HG03064 (cell line): ENCODE measurements at regions not wholly inside any gene's neighbourhood (a gene's known extent, or its start where the extent isn't known, plus 50 kb on each side); places are given as distances from the start of the nearest gene placed in this dataset.
"Not testable (repeated sequence)": the region's sequence is repeated elsewhere in the genome, so short reads cannot be mapped to it uniquely, and the experiment has no call there.

Source experiments
- ATAC-seq: cut with Tn5 transposase; IDR thresholded peaks from one replicate; pipeline ENCODE4 v1.9.1; 2021; ENCODE audit warnings: low read depth; ENCODE audit not compliant: unreplicated experiment

DNA sequence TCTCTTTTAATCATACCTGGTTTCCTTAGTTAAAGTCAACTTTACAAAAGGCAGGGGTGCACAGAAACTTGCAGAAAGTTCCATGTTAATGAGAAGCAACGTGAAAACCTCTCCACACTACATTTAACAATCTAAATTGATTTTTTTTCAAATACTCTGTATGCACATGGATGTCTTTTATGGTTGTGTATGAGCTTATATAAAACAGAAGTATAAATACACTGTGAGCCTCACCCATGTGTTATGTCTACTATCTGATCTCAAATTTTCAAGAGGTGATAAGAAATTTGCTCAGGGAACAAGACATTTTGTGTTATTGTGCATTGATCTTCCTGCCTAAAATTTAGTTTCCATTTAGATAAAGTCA, 617.6 kb downstream of the ADCYAP1 start:
- ATAC-seq = no peak

DNA sequence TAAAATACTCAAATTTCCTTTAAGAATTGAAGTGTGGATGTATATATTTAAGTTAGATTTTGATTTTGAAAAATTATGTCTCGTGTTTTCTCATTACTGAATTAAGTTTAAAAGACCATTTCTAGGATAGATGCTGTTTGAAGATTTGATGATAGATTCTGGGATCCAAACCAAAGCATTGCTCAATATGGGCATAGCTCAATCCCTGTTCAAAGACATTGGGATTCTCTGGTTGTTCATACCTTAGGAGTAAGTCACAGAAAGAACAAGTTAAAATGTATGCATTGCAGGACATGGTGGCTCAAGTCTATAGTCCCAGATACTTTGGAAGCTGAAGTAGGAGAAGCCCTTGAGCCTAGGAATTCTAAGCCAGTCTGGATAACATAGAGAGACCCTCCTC, 622.3 kb downstream of the ADCYAP1 start:
- ATAC-seq = no peak

- no peak for ATAC-seq
Measured at GRCh38 chr18:1527805-1528204, 623.1 kb downstream of the ADCYAP1 start.

DNA sequence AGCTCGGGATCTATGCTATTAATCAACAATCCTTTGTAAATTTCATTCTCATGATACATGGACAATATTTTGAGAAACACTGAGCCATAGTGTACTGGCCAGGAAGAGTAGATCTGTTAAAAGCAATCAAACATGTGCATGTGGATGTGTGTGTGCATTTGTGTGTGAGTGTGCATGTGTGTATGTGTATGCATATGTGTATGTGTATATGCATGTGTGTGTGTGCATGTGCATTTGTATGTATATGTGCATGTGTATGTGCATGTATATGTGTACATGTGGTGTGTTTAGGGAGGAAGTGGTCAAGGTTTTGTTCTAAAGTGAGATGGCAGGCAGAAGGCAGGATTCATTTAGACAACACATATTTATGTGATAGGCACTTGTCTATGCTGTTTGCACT, 623.8 kb downstream of the ADCYAP1 start:
- no peak for ATAC-seq

DNA sequence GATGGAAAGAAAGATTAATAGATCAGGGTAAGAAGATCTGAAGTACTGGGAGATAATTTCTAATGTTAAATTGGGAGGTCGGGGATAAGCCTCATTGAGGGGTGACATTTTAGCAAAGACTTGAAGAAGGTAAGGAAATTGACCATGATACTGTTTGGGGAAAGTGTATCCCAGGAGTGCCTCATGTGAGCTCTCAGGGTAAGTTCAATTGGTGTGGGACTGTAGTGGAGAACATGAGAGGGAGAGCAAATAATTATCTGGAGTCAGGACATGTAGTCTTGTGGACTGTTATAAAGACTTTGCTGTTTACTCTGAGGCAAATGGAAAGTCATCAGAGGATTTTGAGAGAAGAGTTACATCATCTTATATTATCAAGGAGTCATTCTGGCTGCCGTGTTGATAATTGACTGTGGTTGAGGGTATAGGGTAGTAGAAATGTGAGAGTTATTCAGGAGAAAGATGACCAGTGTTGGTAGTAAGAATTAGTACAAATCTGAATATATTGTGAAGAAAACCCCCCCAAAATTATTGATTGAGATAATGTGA, 624.4 kb downstream of the ADCYAP1 start:
- no peak for ATAC-seq

- ATAC-seq = no peak
Measured at GRCh38 chr18:1530650-1531049, 626.0 kb downstream of the ADCYAP1 start.

DNA sequence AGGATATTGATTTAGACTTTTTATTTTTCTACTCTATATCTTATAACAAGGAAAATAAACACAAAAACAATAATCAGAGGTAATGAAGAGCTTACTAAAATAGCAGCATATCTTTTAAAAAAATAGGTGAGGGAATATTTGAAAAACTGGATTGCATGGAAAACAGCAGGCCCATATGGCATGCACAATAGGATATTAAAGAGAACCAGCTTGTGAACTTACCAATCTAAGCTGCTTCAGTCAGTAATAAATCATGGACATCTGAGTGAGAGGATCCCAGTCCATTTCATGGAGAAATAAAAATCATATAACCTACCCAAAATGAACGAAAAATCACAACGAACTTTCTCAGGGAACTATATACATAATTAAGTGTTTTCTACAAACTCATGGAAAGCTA, 634.6 kb downstream of the ADCYAP1 start:
- ATAC-seq = no peak

- no peak for ATAC-seq
Measured at GRCh38 chr18:1541478-1541877, 636.8 kb downstream of the ADCYAP1 start.

DNA sequence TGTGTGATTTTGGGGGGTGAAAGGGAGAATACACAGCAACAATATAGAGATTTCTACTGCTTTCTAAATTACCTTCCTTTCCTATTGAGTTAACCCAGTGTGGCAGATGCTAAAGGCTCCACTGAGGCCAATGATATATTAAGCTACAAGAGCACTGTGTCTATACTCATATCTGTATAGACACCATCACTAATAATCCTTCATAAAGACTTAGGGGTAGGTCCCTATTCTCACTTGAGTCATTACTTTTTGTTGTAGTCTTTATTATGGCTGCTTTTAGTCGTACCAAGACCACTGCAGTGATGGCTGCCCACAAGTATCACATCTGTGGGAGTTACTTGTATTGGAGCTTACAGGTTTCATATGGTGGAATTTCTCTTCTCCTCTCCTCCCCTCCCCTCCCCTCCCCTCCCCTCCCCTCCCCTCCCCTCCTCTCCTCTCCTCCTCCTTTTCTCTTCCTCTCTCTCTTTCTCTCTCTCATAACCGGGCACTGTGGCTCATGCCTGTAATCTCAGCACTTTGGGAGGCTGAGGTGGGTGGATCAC, 637.6 kb downstream of the ADCYAP1 start:
- ATAC-seq = no peak

- ATAC-seq = no peak
Measured at GRCh38 chr18:1544016-1544415, 639.3 kb downstream of the ADCYAP1 start.

DNA sequence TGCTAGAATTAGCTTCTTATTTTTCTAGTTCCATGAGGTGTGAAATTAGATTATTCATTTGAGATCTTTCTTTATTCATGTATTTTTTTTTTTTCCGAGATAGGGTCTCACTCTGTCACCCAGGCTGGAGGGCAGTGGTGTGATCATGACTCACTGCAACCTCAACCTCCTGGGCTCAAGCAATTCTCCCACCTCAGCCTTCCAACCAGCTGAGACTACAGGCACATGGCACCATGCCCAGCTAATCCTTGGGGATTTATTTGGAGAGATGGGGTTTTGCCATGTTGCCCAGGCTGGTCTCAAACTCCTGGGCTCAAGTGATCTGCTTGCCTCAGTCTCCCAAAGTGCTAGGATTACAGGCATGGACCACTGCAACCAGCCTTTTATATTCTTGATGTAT, 653.0 kb downstream of the ADCYAP1 start:
- not testable (repeated sequence) for ATAC-seq

GRCh38 chr18:1559563-1559962, 654.9 kb downstream of the ADCYAP1 start:
- ATAC-seq = no peak

DNA sequence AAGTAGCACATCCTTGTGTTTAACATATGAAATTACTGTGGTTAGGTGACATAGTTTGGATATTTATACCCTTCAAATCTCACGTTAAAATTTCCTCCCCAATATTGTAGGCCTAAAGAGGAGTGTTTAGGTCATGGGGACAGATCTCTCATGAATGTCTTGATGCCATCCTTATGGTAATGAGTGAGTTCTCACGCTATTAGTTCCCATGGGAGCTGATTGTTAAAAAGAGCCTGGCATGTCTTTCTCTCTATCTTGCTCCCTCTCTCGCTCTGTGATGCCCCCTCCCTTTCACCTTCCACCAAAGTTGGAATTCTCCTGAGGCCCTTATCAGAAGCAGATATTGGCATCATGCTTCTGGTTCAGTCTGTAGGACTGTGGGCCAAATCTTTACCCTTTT, 660.1 kb downstream of the ADCYAP1 start:
- no peak for ATAC-seq

DNA sequence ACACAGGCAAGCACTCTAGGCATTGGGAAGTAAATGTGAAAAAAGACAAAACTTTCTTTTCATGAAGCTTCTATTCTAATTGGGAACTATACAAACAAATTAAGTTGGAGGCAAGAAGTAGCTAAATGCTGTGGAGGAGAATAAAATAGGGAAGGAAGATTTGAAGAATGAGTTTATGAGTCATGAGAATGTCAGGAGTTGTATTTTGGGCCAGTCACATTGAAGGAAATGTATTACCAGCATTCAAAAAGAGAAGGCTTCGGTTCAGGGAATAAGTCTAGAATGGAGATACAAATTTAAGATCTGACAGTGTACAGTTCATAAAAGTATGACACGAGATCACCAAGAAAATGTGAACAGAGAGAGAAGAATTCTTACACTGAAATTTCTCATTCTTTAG, 666.5 kb downstream of the ADCYAP1 start:
- no peak for ATAC-seq

DNA sequence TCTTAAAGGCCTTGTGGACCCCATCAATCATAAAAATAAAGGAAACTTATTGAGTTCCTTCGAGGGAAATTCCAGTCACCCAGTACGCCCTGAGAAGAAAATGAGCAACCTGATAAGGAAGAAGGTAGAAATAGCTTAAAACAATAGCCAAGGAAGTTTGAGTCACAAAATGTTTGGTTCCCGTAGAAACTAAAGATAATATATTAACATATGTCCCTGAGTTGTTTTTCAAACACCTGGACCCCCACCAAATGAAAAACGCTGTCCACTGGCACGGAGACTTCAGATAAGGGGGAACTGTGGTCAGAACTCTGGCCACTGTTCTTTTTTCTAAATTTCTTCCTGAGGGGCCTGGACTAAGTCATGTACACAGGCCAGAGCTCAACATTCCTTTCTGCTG, 669.1 kb downstream of the ADCYAP1 start:
- no peak for ATAC-seq

- ATAC-seq = no peak
Measured at GRCh38 chr18:1575084-1575483, 670.4 kb downstream of the ADCYAP1 start.

DNA sequence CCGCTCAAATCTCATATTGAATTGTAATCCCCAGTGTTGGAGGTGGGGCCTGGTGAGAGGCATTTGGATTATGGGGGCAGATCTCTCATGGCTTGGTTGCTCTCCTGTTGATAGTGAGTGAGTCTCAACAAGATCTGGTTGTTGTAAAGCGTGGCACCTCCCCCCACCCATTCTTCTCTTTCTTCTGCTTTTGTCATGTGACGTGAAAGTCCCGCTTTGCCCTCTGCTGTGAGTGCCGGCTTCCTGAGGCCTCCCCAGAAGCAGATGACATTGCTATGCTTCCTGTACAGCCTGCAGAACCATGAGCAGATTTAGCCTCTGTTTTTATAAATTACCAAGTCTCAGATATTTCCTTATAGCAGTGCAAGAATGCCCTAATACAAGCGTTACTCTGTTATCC, 673.8 kb downstream of the ADCYAP1 start:
- ATAC-seq = no peak

GRCh38 chr18:1581581-1581980, 676.9 kb downstream of the ADCYAP1 start:
- no peak for ATAC-seq

- no peak for ATAC-seq
Measured at GRCh38 chr18:1585881-1586488, 681.3 kb downstream of the ADCYAP1 start.

- no peak for ATAC-seq
Measured at GRCh38 chr18:1593091-1593490, 688.4 kb downstream of the ADCYAP1 start.

DNA sequence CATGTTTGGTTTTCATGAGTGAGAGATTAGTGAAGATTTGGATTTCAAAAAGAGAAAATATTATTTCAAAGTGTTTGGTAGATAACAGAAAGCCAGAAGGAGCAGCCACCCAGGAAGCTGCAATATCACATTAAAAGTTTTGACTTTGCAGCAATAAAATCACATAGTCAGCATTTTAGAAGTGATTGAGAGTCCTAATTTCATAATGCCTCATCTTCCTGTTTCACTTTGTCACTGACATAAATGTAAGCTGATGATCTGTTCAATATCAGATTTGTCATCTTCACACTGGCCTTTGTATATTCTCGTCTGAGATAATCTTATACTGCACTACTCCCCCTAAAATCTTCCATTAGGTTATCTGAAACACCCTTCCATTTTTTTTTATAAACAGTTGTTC, 690.5 kb downstream of the ADCYAP1 start:
- no peak for ATAC-seq

DNA sequence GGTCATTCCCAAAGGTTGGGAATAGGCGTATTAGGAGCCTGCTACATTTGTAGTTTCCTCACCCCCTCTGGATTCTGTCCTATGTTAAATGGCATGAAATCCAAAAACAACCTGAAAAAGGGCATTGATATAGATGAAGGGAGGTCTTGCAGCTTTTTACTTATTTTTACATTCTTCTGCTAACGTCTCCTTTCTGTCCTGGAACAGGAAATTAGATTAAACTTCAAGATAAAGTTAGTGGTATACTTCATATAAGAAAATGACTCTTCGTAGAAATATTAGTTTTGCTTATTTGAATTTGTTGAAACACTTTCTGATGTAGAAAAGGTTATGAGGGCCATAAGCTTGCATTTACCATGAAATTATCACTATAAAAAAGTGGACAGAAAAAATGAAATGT, 694.5 kb downstream of the ADCYAP1 start:
- no peak for ATAC-seq

DNA sequence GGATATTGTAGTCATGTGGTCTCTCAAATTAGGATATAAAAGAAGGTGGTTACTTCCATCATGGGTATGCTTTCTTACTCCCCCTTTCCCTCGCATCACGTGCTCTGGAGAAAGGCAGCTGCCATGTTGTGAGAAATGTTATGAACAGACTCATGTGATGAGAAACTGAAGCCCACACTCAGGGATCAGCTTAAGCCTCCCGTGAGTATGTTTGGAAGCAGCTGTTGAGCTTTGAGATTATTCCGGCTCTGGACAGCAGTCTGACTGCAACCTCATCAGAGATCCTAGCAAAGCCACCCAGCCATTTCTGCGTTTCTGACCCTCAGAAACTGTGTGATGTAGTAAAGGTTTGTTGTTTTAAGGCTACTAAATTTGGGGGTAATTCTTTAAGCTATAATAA, 700.1 kb downstream of the ADCYAP1 start:
- ATAC-seq = no peak
